ENCODE measurements at regions not wholly inside any gene's neighbourhood (a gene's known extent, or its start where the extent isn't known, plus 50 kb on each side); places are given as distances from the start of the nearest gene placed in this dataset.

DNA sequence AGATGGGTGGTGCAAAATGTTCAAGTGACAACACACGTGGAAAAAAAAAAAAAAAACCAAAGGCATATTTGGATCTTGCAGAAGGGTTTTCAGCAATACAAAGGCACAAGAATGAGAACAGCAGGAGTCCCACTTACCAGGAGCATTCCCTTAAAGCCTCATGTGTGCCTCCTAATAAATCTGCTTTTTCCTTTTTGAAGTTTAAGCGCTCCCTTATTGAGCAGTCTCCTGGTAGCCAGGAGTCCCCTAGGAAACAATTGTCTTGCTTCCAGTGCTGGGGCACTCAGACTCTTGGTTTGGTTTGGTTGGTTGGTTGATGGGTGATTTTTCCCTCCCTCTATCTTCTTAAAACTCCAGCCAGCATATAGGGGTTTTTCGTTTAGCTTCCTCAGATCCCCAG, 321.8 kb upstream of the NFE2L3 start:
- no peak for TF ChIP-seq TAF1 (IDR thresholded peaks at IDR 0.05; ENCODE audit: low read depth, low read length)
- TF ChIP-seq SPI1 (IDR thresholded peaks at IDR 0.05; ENCODE audit: low read depth, low read length) = no peak
